GM12892 (cell line): ENCODE measurements at regions not wholly inside any gene's neighbourhood (a gene's known extent, or its start where the extent isn't known, plus 50 kb on each side); places are given as distances from the start of the nearest gene placed in this dataset.

ENCODE experiments used
- POLR2A ChIP-seq: IDR thresholded peaks from 2 replicates; pipeline ENCODE4 v1.6.1; 2011; ENCODE audit warnings: low read depth, low read length, control low read depth
- POLR2AphosphoS5 ChIP-seq: IDR thresholded peaks from 2 replicates; pipeline ENCODE4 v1.6.1; 2011; ENCODE audit warnings: low read depth, low read length, control low read depth
- TAF1 ChIP-seq: IDR thresholded peaks from 2 replicates; pipeline ENCODE4 v1.6.1; 2011; ENCODE audit warnings: low read depth, mild to moderate bottlenecking, control low read depth, low read length, borderline replicate concordance

GRCh38 chr7:68176974-68177373 is 1180.3 kb downstream of the TYW1 start:
- TF ChIP-seq TAF1 (no peak), POLR2A (no peak), POLR2AphosphoS5 (no peak)
